Trophoblast cell (in vitro differentiated cells and primary cell): ENCODE measurements at regions not wholly inside any gene's neighbourhood (a gene's known extent, or its start where the extent isn't known, plus 50 kb on each side); places are given as distances from the start of the nearest gene placed in this dataset.

Experiments used
- DNase-seq, 2 donors: peaks; one replicate each; pipeline ENCODE4 v3.0.0-alpha.2; 2016
- H2AFZ ChIP-seq: 2 replicates; pipeline ENCODE4 v1.6.1; 2013; ENCODE audit warnings: low read length, moderate library complexity, mild to moderate bottlenecking; ENCODE audit not compliant: insufficient read depth, poor library complexity
- H2AK5ac ChIP-seq: 2 replicates; pipeline ENCODE4 v1.6.1; 2013; ENCODE audit warnings: mild to moderate bottlenecking, low read length
- H2BK120ac ChIP-seq: 2 replicates; pipeline ENCODE4 v1.6.1; 2013; ENCODE audit warnings: low read length, mild to moderate bottlenecking, moderate library complexity; ENCODE audit not compliant: insufficient read depth, poor library complexity
- H2BK12ac ChIP-seq: 2 replicates; pipeline ENCODE4 v1.6.1; 2013; ENCODE audit warnings: mild to moderate bottlenecking, low read length, moderate library complexity
- H2BK5ac ChIP-seq: 2 replicates; pipeline ENCODE4 v1.6.1; 2013; ENCODE audit warnings: low read length, low read depth, moderate library complexity, mild to moderate bottlenecking; ENCODE audit not compliant: poor library complexity
- H3K14ac ChIP-seq: 2 replicates; pipeline ENCODE4 v1.6.1; 2013; ENCODE audit warnings: mild to moderate bottlenecking, low read length
- H3K18ac ChIP-seq: 2 replicates; pipeline ENCODE4 v1.6.1; 2013; ENCODE audit warnings: mild to moderate bottlenecking, low read length
- H3K23ac ChIP-seq: 2 replicates; pipeline ENCODE4 v1.6.1; 2013; ENCODE audit warnings: low read length
- H3K27ac ChIP-seq: 2 replicates; pipeline ENCODE4 v1.5.1; 2013; ENCODE audit warnings: low read depth, mild to moderate bottlenecking, inconsistent platforms, low read length, moderate library complexity
- H3K27me3 ChIP-seq: 2 replicates; pipeline ENCODE4 v1.6.1; 2013; ENCODE audit warnings: inconsistent platforms, mild to moderate bottlenecking, low read length, moderate library complexity; ENCODE audit not compliant: insufficient read depth
- H3K36me3 ChIP-seq, 2 experiments: 1 replicate in 1 of 2; 2 replicates in 1 of 2; pipeline ENCODE4 v1.6.1; 2013; ENCODE audit warnings: low read length in 2 of 2, mild to moderate bottlenecking in 2 of 2, moderate library complexity in 1 of 2; ENCODE audit not compliant: insufficient read depth in 2 of 2, control insufficient read depth in 1 of 2
- H3K4ac ChIP-seq: 2 replicates; pipeline ENCODE4 v1.6.1; 2013; ENCODE audit warnings: low read depth, mild to moderate bottlenecking, low read length, moderate library complexity
- H3K4me1 ChIP-seq, 2 experiments: 1 replicate in 1 of 2; 2 replicates in 1 of 2; pipeline ENCODE4 v1.6.1; 2013; ENCODE audit warnings: low read length in 2 of 2, mild to moderate bottlenecking in 2 of 2, moderate library complexity in 1 of 2; ENCODE audit not compliant: insufficient read depth in 2 of 2, control insufficient read depth in 1 of 2
- H3K4me2 ChIP-seq: 2 replicates; pipeline ENCODE4 v1.6.1; 2013; ENCODE audit warnings: inconsistent platforms, mild to moderate bottlenecking, low read length, moderate library complexity
- H3K4me3 ChIP-seq: 2 replicates; pipeline ENCODE4 v1.5.1; 2013; ENCODE audit warnings: mild to moderate bottlenecking, low read depth, low read length, inconsistent platforms
- H3K79me1 ChIP-seq: one replicate; pipeline ENCODE4 v1.6.1; 2013; ENCODE audit warnings: low read length
- H3K79me2 ChIP-seq: 2 replicates; pipeline ENCODE4 v1.6.1; 2013; ENCODE audit warnings: low read length, mild to moderate bottlenecking; ENCODE audit not compliant: control insufficient read depth, insufficient read depth, poor library complexity
- H3K9ac ChIP-seq: 2 replicates; pipeline ENCODE4 v1.6.1; 2013; ENCODE audit warnings: mild to moderate bottlenecking, low read length
- H3K9me3 ChIP-seq: 2 replicates; pipeline ENCODE4 v1.6.1; 2013; ENCODE audit warnings: low read depth, mild to moderate bottlenecking, control low read depth, inconsistent platforms, low read length; ENCODE audit not compliant: insufficient read depth
- H4K12ac ChIP-seq: 2 replicates; pipeline ENCODE4 v1.6.1; 2013; ENCODE audit warnings: low read depth, mild to moderate bottlenecking, low read length, moderate library complexity
- H4K8ac ChIP-seq: 2 replicates; pipeline ENCODE4 v1.6.1; 2013; ENCODE audit warnings: low read depth, mild to moderate bottlenecking, low read length, moderate library complexity
- H4K91ac ChIP-seq: one replicate; pipeline ENCODE4 v1.6.1; 2013; ENCODE audit warnings: low read depth, mild to moderate bottlenecking, low read length, moderate library complexity
- WGBS: extraction: QIAGEN DNeasy Blood & Tissue Kit; methylation state at CpG from one replicate; pipeline ENCODE4 v1.1.7; 2013; ENCODE audit warnings: missing lambda C conversion rate; ENCODE audit not compliant: insufficient read length, insufficient coverage; ENCODE audit errors: extremely low coverage; 5-methylcytosine and 5-hydroxymethylcytosine counted together

- Histone ChIP-seq H4K91ac (no peak overlapping the region), H4K8ac (no peak overlapping the region), H3K27ac (no peak overlapping the region), H3K9ac (no peak overlapping the region), H4K12ac (no peak overlapping the region), H3K79me2 (no peaks in the 10 kb centered on the region), H2BK5ac (no peak overlapping the region), H2AK5ac (no peak overlapping the region), H3K9me3 (no peaks in the 10 kb centered on the region), H3K36me3 (no peaks in the 10 kb centered on the region), H3K79me1 (no peaks in the 10 kb centered on the region), H3K18ac (no peak overlapping the region), H3K4me1 (no peaks in the 10 kb centered on the region), H3K27me3 (no peaks in the 10 kb centered on the region), H2BK120ac (no peak overlapping the region), H3K14ac (no peak overlapping the region), H3K23ac (no peak overlapping the region), H3K4ac (no peak overlapping the region), H2AFZ (no peak overlapping the region), H2BK12ac (no peak overlapping the region), H3K4me2 (no peak overlapping the region), H3K4me3 (no peak overlapping the region)
- no CpG with 5 or more reads among the region's 3 CpGs for WGBS
- DNase-seq: no peak
Measured at GRCh38 chr19:30667746-30668145, 295.6 kb downstream of the ZNF536 start.

- Histone ChIP-seq H4K91ac (no peak overlapping the region), H2BK5ac (no peak overlapping the region), H3K9me3 (no peaks in the 10 kb centered on the region), H3K4me2 (no peak overlapping the region), H3K14ac (no peak overlapping the region), H3K4me1 (no peaks in the 10 kb centered on the region), H3K36me3 (no peaks in the 10 kb centered on the region), H3K9ac (no peak overlapping the region), H3K27ac (no peak overlapping the region), H2BK12ac (no peak overlapping the region), H4K12ac (no peak overlapping the region), H3K18ac (no peak overlapping the region), H3K4ac (no peak overlapping the region), H3K79me2 (no peaks in the 10 kb centered on the region), H3K23ac (no peak overlapping the region), H2AFZ (no peak overlapping the region), H3K4me3 (no peak overlapping the region), H2BK120ac (no peak overlapping the region), H3K79me1 (no peaks in the 10 kb centered on the region), H4K8ac (no peak overlapping the region), H2AK5ac (no peak overlapping the region), H3K27me3 (no peaks in the 10 kb centered on the region)
- DNase-seq: no peak
- no CpG with 5 or more reads among the region's 7 CpGs for WGBS
Measured at GRCh38 chr19:30667227-30667626, 295.0 kb downstream of the ZNF536 start.

GRCh38 chr19:30666301-30666803, 294.2 kb downstream of the ZNF536 start:
- Histone ChIP-seq H2AK5ac (no peak overlapping the region), H3K23ac (no peak overlapping the region), H3K27ac (no peak overlapping the region), H3K27me3 (no peaks in the 10 kb centered on the region), H3K4me1 (no peaks in the 10 kb centered on the region), H3K18ac (no peak overlapping the region), H3K4me3 (no peak overlapping the region), H4K91ac (no peak overlapping the region), H2BK5ac (no peak overlapping the region), H2AFZ (no peak overlapping the region), H3K14ac (no peak overlapping the region), H2BK12ac (no peak overlapping the region), H4K8ac (no peak overlapping the region), H2BK120ac (no peak overlapping the region), H3K9ac (no peak overlapping the region), H3K36me3 (no peaks in the 10 kb centered on the region), H4K12ac (no peak overlapping the region), H3K79me2 (no peaks in the 10 kb centered on the region), H3K9me3 (no peaks in the 10 kb centered on the region), H3K4ac (no peak overlapping the region), H3K4me2 (no peak overlapping the region), H3K79me1 (no peaks in the 10 kb centered on the region)
- no CpG with 5 or more reads among the region's 11 CpGs for WGBS
- DNase-seq: peak in 1 of 2 donors; percentile 51

GRCh38 chr19:30665449-30665848, 293.3 kb downstream of the ZNF536 start:
- WGBS: no CpG with 5 or more reads among the region's 3 CpGs
- Histone ChIP-seq H4K8ac (no peak overlapping the region), H3K36me3 (no peaks in the 10 kb centered on the region)

More at GRCh38 chr19:30665449-30665848, 293.3 kb downstream of the ZNF536 start:
- H3K79me1 ChIP-seq: no peaks in the 10 kb centered on the region
- no peak overlapping the region for H3K9ac ChIP-seq
- H3K79me2 ChIP-seq: no peaks in the 10 kb centered on the region
- no peaks in the 10 kb centered on the region for H3K4me1 ChIP-seq
- no peak overlapping the region for H3K4ac ChIP-seq
- H3K23ac ChIP-seq: no peak overlapping the region
- H4K91ac ChIP-seq: no peak overlapping the region
- no peak overlapping the region for H2BK12ac ChIP-seq
- no peak overlapping the region for H4K12ac ChIP-seq
- no peak overlapping the region for H2AK5ac ChIP-seq
- DNase-seq: no peak
- H3K18ac ChIP-seq: no peak overlapping the region
- H3K9me3 ChIP-seq: no peaks in the 10 kb centered on the region
- H3K27me3 ChIP-seq: no peaks in the 10 kb centered on the region
- H2AFZ ChIP-seq: no peak overlapping the region
- H3K27ac ChIP-seq: no peak overlapping the region
- no peak overlapping the region for H3K4me3 ChIP-seq
- no peak overlapping the region for H3K4me2 ChIP-seq
- no peak overlapping the region for H2BK120ac ChIP-seq
- no peak overlapping the region for H2BK5ac ChIP-seq
- no peak overlapping the region for H3K14ac ChIP-seq
